ENCODE measurements at regions not wholly inside any gene's neighbourhood (a gene's known extent, or its start where the extent isn't known, plus 50 kb on each side); places are given as distances from the start of the nearest gene placed in this dataset.
A peak's percentile ranks its signal among the peaks of the same experiment; 100 is the strongest.

GRCh38 chr19:31940396-31940795 is 405.0 kb upstream of the ZNF507 start:
- TF ChIP-seq, protein P1, sequence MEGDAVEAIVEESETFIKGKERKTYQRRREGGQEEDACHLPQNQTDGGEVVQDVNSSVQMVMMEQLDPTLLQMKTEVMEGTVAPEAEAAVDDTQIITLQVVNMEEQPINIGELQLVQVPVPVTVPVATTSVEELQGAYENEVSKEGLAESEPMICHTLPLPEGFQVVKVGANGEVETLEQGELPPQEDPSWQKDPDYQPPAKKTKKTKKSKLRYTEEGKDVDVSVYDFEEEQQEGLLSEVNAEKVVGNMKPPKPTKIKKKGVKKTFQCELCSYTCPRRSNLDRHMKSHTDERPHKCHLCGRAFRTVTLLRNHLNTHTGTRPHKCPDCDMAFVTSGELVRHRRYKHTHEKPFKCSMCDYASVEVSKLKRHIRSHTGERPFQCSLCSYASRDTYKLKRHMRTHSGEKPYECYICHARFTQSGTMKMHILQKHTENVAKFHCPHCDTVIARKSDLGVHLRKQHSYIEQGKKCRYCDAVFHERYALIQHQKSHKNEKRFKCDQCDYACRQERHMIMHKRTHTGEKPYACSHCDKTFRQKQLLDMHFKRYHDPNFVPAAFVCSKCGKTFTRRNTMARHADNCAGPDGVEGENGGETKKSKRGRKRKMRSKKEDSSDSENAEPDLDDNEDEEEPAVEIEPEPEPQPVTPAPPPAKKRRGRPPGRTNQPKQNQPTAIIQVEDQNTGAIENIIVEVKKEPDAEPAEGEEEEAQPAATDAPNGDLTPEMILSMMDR (IDR thresholded peaks at IDR 0.05; ENCODE audit: control extremely low read depth, extremely low read depth) = no peak
- no peaks in the 10 kb centered on the region for H3K27me3 ChIP-seq (ENCODE audit: control insufficient read depth in 3 of 3, insufficient read depth in 3 of 3, low read length in 2 of 3)
- 67 to 71% methylated on average over 2 of the region's 2 CpGs for WGBS, 2 donors
- H3K9me3 ChIP-seq (ENCODE audit: control insufficient read depth in 4 of 4, insufficient read depth in 3 of 4, low read length in 3 of 4) = peaks cover 0 to 3% (median 1%) of the 10 kb centered on the region in 4 donors
- ATAC-seq (ENCODE audit: insufficient read depth, low FRiP score) = no peak
- H3K9ac ChIP-seq (ENCODE audit: insufficient read depth in 1 of 2, low read length in 2 of 2) = no peak overlapping the region
- DNase-seq = peak; percentile 38 to 67 (median 57)
- H3K27ac ChIP-seq (ENCODE audit: low read depth in 1 of 2, low read length in 1 of 2) = no peak overlapping the region
- H3K36me3 ChIP-seq (ENCODE audit: control insufficient read depth in 4 of 4, insufficient read depth in 4 of 4, low read length in 4 of 4) = no peaks in the 10 kb centered on the region
- peaks cover 0 to 26% (median 10%) of the 10 kb centered on the region in 5 donors for H3K4me1 ChIP-seq (ENCODE audit: control insufficient read depth in 5 of 5, insufficient read depth in 5 of 5, low read length in 5 of 5)
- H3K4me3 ChIP-seq = no peak overlapping the region

DNA sequence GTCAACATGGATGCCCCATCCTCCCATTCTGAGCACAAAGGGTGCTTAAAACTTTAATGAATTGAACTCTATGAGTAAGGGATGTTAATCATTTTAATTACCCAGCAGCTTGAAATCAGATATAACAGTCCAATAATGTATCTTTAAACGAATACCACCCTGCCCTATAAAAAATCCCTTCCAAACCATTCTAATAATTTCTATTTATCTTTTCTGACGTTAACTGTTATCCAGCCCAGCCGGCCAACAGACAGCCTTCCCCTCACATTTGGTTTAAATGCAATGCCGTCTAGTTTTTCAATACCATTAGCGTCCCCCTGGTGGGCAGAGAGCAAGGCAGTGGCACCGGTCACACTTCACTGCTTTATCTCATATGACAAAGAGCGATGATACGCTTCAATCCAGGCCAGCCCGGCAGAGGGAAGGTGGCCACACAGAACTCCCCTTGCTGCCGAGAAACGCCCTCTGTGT is 402.2 kb upstream of the ZNF507 start:
- Histone ChIP-seq H3K27me3 (ENCODE audit: control insufficient read depth in 3 of 3, insufficient read depth in 3 of 3, low read length in 2 of 3) (no peaks in the 10 kb centered on the region), H3K4me1 (ENCODE audit: control insufficient read depth in 5 of 5, insufficient read depth in 5 of 5, low read length in 5 of 5) (peaks cover 0 to 33% (median 10%) of the 10 kb centered on the region in 5 donors), H3K27ac (ENCODE audit: low read depth in 1 of 2, low read length in 1 of 2) (no peak overlapping the region), H3K4me3 (no peak overlapping the region), H3K9ac (ENCODE audit: insufficient read depth in 1 of 2, low read length in 2 of 2) (no peak overlapping the region), H3K9me3 (ENCODE audit: control insufficient read depth in 4 of 4, insufficient read depth in 3 of 4, low read length in 3 of 4) (peaks cover 0 to 3% (median 0%) of the 10 kb centered on the region in 4 donors), H3K36me3 (ENCODE audit: control insufficient read depth in 4 of 4, insufficient read depth in 4 of 4, low read length in 4 of 4) (no peaks in the 10 kb centered on the region)
- peak in 2 of 3 donors; percentile 29 to 34 for DNase-seq
- TF ChIP-seq, protein P1 (IDR thresholded peaks at IDR 0.05; ENCODE audit: control extremely low read depth, extremely low read depth) = no peak
- WGBS, 2 donors = 71 to 82% methylated on average over 11 of the region's 11 CpGs
- ATAC-seq (ENCODE audit: insufficient read depth, low FRiP score) = no peak

GRCh38 chr19:31943778-31944177 is 401.6 kb upstream of the ZNF507 start:
- peaks cover 0 to 3% (median 0%) of the 10 kb centered on the region in 4 donors for H3K9me3 ChIP-seq (ENCODE audit: control insufficient read depth in 4 of 4, insufficient read depth in 3 of 4, low read length in 3 of 4)
- H3K27me3 ChIP-seq (ENCODE audit: control insufficient read depth in 3 of 3, insufficient read depth in 3 of 3, low read length in 2 of 3) = no peaks in the 10 kb centered on the region
- H3K9ac ChIP-seq (ENCODE audit: insufficient read depth in 1 of 2, low read length in 2 of 2) = no peak overlapping the region
- TF ChIP-seq, protein P1 (IDR thresholded peaks at IDR 0.05; ENCODE audit: control extremely low read depth, extremely low read depth) = no peak
- H3K36me3 ChIP-seq (ENCODE audit: control insufficient read depth in 4 of 4, insufficient read depth in 4 of 4, low read length in 4 of 4) = no peaks in the 10 kb centered on the region
- 66 to 83% methylated on average over 11 of the region's 11 CpGs for WGBS, 2 donors
- H3K4me1 ChIP-seq (ENCODE audit: control insufficient read depth in 5 of 5, insufficient read depth in 5 of 5, low read length in 5 of 5) = peaks cover 0 to 33% (median 10%) of the 10 kb centered on the region in 5 donors
- H3K27ac ChIP-seq (ENCODE audit: low read depth in 1 of 2, low read length in 1 of 2) = no peak overlapping the region
- no peak overlapping the region for H3K4me3 ChIP-seq
- DNase-seq (no peak), ATAC-seq (ENCODE audit: insufficient read depth, low FRiP score) (no peak)

DNA sequence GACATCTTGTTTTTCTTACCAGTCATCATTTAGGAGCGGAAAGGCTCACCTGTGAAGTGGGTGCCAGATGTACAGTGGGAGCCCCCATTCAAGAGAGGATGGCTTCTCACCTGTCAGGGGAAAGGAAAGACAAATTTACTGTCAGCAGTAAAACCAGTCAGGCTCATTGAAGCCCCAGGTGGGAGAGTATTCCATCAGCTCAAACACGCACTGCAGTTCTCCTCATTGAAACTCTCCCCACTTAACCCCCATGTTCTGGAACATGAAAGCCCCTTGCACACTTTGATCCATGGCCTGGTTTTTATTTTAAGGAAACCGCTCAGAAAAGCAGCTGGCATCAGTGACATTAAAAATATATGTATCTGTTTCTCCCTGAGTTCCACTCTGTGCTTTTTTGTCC is 401.1 kb upstream of the ZNF507 start:
- no peak for DNase-seq
- Histone ChIP-seq H3K9me3 (ENCODE audit: control insufficient read depth in 4 of 4, insufficient read depth in 3 of 4, low read length in 3 of 4) (peaks cover 0 to 3% (median 0%) of the 10 kb centered on the region in 4 donors), H3K4me3 (no peak overlapping the region), H3K4me1 (ENCODE audit: control insufficient read depth in 5 of 5, insufficient read depth in 5 of 5, low read length in 5 of 5) (peaks cover 0 to 33% (median 10%) of the 10 kb centered on the region in 5 donors), H3K9ac (ENCODE audit: insufficient read depth in 1 of 2, low read length in 2 of 2) (no peak overlapping the region), H3K27ac (ENCODE audit: low read depth in 1 of 2, low read length in 1 of 2) (no peak overlapping the region), H3K27me3 (ENCODE audit: control insufficient read depth in 3 of 3, insufficient read depth in 3 of 3, low read length in 2 of 3) (no peaks in the 10 kb centered on the region), H3K36me3 (ENCODE audit: control insufficient read depth in 4 of 4, insufficient read depth in 4 of 4, low read length in 4 of 4) (no peaks in the 10 kb centered on the region)
- ATAC-seq (ENCODE audit: insufficient read depth, low FRiP score) = no peak
- WGBS, 2 donors = 90 to 93% methylated on average over 3 of the region's 3 CpGs
- TF ChIP-seq, protein P1 (IDR thresholded peaks at IDR 0.05; ENCODE audit: control extremely low read depth, extremely low read depth) = no peak

All from lung (tissue), 11 donors.